Gastrocnemius medialis (tissue), 4 donors: ENCODE measurements at regions not wholly inside any gene's neighbourhood (a gene's known extent, or its start where the extent isn't known, plus 50 kb on each side); places are given as distances from the start of the nearest gene placed in this dataset.

Source experiments
- CTCF ChIP-seq, 5 experiments: fragments of 450-650 bp in 3 of 5; fragments of 200-600 bp in 2 of 5; sonication (generic) in 2 of 5; IDR thresholded peaks in 4 of 5; conservative IDR thresholded peaks in 1 of 5; 1 replicate in 4 of 5; 2 replicates in 1 of 5; pipeline ENCODE4 v1.5.1; 2016 to 2019; ENCODE audit warnings: antibody characterized with exemption in 5 of 5, mild to moderate bottlenecking in 3 of 5, moderate library complexity in 3 of 5
- POLR2A ChIP-seq, 2 donors: fragments of 450-650 bp; IDR thresholded peaks; one replicate each; pipeline ENCODE4 v1.6.1; 2017; ENCODE audit warnings: antibody characterized with exemption in 2 of 2, mild to moderate bottlenecking in 2 of 2, moderate library complexity in 2 of 2

DNA sequence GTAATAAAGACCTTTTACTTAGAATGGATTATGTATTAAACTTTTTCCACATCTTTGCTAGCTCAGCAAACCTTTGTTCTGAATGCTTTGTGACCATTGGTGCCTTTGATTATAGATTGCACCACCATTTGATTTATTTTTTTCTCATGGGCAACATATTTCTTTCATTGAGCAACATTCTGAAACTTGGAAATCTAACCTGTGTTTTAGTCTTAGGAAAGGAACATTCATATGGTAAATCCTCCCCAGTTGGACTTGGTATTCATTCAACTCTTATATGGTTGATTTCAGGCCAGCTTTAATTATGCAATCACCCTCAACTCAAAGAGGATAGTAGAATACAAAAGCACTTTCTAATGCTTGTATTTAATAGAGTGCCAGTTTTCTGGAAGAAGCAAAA, 1077.9 kb upstream of the ZEB2 start:
- TF ChIP-seq CTCF (IDR thresholded peaks at IDR 0.05 in 4 of 5, conservative IDR thresholded peaks at IDR 0.05 in 1 of 5) (no peak), POLR2A (IDR thresholded peaks at IDR 0.05) (no peak)
